ENCODE measurements at regions not wholly inside any gene's neighbourhood (a gene's known extent, or its start where the extent isn't known, plus 50 kb on each side); places are given as distances from the start of the nearest gene placed in this dataset.

DNA sequence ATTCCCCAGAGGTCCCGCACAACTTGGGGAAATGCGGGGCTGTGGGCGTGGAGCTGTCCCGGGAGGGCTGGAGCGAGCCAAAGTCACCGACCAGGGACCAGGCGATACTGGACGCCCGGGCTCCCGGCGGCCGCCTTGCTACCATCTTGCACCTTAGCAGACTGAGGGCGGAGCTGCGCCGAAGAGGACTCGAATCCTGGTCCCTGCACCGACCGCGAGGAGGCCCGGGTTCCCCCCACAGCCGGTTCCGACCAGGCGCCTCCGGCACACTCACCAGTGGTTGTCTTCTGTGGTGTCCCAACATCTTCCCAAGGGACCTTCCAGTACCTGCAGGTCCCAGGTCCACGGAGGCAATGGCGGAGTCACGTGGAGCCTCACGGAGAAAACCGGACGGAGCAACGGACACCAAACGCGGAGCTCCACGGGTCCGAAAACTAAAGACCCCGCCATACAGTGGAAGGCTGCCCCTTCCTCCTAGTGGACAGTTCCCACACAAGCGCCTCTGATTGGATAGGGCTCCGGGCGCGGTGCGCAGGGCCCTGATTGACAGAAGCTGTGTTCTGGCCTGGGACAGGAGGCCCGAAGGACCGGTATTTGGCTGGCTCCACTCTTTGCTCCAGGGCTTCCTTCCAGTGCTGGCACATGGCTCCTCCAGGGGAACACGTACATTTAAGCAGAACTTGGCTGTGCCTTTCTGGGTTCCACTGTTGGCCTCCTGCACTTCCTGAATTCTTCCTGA lies 124.6 kb upstream of the ZNF479 start:
- no peak for DNase-seq

DNA sequence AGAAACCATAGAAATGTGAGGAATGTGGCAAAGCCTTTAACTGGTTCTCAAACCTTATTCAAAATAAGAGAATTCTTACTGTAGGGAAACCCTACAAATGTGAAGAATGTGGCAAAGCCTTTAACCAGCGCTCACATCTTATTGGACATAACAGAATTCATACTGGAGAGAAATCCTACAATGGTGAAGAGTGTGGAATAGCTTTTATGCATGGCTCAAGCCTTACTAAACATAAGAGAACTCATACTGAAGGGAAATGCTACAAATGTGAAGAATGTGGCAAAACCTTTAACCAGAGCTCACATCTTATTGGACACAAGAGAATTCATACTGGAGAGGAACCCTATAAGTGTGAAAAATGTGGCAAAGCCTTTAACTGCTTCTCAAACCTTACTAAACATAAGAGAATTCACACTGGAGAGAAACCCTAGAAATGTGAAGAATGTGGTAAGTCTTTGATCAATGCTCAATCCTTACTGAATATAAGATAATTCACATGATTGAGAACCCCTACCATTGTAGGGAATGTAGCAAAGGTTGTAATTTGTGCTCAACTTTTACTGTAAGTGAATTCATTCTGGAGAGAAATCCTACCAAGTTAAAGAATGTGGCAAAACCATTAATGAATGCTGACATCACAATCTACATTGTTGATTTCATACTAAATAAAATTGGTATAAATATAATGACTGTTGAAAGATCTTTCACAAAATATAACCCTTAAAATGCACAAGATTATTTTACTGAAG lies 142.5 kb upstream of the ZNF479 start:
- no peak for DNase-seq

DNA sequence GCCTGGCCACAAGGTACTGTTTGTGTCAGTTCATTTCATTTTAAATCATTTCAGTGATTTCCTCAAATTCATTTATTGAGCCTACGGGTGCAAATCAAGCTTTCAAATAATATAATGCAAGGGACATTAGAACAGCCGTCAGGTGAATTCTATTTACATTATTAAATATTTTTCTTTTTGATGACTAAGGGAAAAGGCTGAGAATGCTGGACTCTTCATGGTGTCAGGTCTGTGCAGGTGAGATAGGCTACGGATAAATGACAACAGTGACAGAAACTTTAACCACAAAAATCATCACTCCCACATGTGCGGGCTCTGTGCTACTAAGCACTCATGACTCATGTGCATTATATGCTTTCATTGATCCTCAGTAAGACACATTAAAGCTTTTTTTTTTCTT lies 149.2 kb upstream of the ZNF716 start:
- no peak for DNase-seq

DNA sequence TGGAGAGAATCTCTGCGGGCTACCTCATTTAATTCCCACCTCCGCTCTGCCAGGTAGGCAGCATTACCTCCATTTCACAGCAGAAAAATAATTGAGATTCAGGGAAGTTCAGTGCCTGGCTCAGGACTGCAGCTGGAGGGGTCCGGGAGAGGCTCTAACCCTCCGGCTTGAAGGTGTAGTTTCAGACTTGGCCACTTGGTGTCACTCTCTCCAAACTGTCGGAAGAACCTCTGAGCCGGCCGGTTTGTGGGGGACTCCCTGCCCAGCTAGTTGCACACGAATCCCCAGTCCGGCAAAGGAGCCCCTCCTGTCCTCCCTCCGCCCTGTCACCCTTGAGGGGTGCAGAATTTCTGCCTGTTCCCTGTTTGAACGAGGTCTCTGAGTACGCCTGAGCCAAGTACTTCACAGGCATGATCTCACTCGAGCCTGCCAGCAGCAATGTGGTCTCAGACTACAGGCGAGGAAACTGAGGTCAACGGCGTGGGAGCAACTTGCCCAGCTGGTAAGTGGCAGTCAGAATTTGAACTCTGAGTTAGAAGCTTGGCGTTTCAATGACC lies 144.7 kb upstream of the ZNF716 start:
- no peak for DNase-seq

DNA sequence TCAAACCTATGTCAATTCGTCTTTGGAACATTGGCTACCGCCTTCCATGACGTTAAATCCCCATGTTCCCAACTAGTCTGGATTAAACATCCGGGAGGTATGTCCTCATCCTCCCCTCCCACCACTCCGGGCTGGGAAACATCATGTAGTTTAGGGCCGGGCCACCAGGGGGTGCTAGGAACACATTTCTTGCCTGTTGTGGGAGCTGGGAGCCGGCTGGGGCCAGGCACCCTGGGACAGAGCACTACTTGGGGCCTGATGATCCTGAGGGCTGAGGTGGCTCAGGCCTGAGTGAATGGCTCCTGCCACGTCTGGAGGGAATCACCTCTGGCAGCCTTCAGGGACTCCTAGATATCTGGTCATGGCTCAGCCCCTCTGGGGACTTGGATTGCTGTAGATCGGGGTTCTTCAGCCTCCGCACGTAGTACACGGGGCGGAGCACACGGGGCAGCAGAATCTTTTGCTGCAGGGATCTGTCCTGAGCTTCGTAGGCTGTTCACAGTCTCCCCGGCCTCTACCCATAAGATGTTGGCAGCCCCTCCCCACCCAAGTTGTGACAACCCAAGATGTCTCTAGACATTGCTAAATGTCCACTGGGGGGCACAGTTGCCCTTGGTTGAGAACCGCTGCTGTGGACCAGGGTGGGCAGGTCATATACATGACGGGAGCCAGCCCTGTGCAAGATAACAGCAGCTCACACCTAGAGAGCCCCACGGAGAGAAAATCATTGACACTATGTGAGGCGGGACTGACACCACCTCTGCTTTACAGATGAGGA lies 141.2 kb upstream of the ZNF716 start:
- peak in 1 of 2 donors; percentile 12 for DNase-seq

DNA sequence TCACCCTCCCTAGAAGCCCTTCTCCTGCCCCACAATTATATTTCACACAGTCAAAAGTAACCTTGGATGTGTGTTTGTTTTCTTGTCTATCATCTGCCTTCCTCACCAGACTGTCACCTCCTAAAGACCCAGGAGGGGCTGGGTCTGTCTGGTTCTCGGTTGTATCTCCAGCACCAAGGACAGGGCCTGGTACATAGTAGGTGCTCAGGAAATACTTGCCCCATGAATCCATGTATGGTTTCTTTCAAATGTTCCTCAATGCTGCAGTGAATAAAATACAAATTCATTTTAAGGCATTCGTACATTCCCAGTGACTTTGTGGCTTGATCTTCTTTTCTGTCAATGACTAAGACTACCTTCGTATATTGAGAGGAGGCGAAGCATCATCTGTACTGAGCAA lies 122.9 kb upstream of the ZNF716 start:
- DNase-seq = no peak

DNA sequence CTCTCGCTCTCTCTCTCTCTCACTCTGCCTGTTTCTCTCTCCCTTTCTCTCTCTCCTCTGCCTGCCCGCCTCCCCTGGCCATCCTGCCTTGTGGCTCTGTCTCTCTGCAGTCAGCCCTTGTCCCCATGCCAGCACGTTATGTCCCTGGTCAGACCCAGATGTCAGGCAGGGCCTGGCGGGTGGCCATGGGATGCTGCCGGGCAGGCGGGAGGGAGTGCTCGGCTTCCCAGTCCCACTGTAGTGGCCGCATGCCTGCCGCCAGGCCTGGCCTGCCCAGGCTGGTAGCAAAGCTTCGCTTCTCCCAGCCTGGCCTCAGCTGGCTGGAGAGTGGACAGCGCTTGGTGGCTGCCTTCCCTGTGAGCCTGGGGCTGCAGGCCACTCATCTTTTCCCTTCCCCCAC lies 121.5 kb upstream of the ZNF716 start:
- no peak for DNase-seq

DNA sequence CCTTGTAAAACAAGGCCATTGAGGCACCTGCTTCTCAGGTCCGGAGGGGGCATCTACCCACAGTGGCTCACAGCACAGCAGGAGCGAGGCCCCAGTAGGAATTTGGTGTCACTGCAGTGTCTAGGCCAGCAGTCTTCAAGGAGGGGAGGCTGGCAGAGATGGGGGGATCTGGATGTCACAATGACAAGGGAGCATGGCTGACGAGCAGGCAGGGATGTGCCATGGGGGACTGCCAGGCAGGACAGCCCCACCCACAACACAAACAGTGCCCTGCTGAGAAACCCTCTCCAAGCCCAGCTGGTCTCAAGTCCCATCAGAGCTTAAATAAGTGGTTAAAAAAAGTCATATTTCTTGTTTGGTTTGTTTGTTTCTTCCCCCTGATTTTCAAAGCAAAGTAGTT lies 121.0 kb upstream of the ZNF716 start:
- no peak for DNase-seq

DNA sequence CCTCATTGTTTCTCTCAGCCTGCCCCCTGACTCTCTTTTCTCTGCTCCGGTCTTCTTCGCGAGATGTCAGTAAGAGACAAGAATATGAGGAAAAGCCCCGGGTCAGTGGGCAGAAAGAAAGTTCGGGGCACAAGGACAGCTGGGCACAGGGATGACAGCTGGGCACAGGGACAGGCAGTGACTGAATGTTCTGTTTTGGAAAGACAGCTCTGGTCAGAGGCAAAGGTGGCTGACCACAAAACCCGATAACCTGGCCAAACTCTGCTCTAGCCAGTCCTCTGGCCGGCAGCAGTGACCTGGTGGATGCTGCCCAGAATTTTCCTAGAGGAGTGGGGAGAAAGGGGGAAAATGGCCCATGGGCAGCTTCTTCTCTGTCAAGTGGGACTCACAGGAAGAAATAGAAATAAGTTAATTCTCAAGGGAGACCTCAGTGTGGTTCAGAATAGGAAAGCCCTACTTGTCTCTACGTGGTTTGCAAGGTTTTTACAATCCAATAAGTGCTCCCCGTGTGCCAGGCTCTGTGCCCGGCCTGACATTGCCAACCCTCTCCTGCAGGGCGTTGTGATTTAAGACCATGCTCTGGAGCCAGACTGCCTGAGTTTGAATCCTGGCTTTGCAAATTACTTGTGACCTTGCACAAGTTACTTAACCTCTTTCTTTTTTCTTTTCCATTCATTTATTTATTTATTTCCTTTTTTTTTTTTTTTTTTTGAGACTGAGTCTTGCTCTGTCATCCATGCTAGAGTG lies 110.6 kb upstream of the ZNF716 start:
- no peak for DNase-seq

DNA sequence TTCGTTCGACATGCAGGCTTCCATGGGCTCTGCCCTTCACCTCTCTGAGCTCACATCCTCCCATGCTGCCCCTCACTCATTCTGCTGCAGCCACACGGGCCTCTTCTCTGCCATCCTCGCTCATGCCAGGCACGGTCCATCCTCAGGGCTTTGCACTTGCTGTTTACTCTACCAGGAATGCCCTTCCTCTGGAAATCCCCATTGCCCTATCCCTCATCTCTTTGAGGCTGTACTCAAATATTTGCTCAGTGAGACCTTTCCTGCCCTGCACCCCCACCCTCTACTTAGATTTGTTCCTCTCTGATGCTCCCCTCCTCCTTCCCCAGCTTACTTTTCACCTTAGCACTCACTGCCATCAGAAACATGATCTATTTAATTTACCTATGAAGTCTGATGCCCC lies 107.0 kb upstream of the ZNF716 start:
- no peak for DNase-seq

DNA sequence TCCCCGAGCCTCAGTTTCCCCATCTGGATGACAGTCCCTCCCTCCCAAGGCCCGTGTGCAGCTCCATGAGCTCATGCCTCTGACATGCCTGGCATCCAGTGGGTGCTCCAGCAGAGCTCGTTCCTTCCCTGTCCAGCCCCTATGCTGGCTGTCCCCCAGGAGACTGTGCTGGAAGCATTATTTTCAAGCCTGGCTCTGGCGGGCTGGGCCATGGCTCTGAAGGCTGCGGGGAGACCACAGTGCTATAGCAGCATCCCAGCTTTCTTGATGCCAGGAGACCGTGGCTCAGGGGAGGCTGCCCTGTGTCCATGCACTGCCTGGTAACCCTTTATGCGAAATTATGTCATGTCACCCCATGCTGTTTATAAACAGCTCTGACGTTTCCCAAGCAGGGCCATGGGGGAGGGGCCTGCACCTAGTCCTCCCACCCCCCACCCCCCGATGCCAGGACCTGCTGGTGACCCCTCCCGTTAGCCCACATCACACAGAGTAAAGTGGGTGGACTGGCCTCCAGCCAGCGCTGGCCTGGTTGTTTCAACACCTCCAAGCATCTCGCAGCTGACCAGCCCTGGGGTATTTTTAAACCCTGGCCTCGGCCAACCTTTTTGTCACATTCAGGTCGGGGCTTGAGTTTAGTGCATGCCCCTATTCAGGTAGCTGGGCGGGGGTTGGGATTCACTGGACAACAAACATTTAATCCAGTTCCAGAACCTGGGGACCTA lies 105.9 kb upstream of the ZNF716 start:
- DNase-seq = no peak

DNA sequence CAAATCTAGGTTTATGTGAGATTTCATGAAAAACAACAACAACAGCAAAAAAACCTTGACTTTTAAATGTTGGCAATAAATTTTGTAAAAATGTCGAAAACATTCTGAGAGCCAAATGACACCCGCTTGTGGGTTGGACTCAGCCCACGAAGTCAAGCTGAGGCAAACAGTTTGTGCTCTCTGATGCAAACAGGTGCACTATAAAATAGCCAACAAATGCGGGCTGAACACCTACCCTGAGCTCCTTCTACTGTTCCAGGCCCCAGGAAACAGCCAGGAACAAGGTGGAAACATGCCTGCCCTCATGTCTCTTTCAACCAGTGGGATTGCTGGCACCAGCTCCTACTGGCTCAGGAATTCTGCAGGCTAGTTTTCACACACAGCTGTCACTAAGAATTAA lies 105.0 kb upstream of the ZNF716 start:
- DNase-seq = no peak

DNA sequence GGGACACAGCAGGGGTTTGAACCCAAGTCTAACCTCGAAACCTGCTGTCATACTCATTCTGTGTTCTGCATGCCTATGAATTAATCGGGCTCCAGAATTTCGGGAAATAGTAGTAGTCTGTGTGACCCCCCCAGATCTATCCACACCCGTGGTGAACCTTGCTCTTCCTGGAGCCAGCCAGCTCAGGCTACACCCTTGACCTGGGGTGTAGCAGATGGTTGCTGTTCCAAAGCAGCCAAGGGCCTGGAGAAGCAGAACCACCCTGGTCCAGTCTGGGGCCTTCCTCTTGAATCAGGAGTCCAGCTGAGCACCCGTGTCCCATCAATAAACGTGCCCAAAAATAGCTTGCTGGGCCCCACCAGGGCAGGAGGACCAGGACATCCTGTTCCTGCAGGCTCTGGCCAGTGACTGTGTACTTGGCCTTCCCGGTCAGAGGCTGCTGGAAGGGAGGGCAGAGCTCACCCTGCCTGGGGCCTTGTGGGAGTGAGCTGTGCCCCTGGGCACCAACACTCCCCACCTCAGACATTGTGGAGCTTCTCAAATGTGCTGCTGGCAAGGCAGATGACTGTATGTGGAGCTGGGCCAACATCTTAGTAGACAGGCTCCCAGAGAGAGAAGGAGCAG lies 101.2 kb upstream of the ZNF716 start:
- no peak for DNase-seq

DNA sequence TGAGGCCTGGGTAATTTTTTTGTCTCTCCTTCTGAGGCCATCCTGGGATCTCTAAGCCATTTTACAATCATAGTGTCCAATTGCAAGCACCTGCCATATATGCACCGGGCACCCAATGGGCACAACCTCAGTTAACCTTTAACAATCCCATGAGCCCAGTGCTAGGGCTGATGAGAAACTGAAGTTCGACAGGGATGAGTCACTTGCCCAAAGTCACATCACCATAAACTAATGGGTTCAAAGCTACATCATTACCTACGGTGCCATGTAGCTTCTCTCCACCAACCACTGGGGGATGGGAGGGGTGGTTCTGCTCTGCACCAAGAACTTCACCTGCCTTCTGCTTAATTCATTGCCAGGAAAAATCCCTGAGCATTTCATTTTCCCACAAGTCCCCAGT lies 95.8 kb upstream of the ZNF716 start:
- no peak for DNase-seq

DNA sequence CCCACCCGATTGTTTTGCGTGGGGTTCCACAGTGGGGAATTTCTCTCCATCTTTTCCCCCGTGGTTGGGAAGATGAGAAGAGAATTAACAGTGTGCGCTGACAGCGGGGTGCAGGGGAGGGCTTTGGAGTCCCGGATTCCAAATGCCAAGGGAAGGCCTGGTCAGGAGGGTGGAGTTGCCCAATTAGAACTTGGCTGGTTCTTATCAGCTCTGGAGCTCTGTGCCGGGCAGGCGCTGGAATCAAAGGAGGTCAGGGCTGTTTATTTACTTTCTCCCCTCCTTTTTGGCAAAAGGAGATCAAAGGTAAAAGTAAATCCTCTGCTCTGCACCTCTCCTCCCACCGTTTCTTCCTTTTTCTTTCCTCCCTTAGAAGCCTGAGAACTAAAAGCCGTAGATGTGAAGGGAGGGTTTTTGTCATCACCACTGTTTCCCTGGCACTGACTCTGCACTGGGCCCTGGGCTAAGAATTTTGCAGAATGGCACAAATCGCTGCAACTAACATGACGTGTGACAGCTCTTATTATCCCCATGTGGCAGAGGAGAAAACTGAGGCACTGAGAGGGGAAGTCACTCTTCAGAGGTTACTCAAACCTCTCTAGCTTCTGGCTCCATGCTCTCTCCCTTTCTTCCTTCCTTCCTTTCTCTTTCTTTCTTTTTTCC lies 95.2 kb upstream of the ZNF716 start:
- DNase-seq = no peak

DNA sequence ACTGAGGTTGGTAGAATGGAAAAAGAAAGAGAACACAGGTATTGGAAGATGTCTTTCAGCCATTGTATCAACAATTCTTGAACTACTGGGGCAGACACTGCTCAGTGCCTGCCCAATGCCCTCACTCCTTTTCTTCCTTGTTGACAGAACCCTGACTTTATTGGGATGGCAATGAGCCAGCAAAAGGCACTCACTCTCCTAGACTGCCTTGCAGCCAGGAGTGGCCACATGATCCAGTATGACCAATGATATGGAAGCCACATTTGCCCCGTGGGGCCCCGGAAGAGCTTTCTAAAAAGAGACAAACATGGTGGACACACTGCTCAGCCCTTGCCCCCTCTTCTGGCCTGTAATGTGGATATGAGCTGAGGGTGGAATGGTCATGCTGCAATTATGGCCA lies 88.6 kb upstream of the ZNF716 start:
- DNase-seq = no peak

DNA sequence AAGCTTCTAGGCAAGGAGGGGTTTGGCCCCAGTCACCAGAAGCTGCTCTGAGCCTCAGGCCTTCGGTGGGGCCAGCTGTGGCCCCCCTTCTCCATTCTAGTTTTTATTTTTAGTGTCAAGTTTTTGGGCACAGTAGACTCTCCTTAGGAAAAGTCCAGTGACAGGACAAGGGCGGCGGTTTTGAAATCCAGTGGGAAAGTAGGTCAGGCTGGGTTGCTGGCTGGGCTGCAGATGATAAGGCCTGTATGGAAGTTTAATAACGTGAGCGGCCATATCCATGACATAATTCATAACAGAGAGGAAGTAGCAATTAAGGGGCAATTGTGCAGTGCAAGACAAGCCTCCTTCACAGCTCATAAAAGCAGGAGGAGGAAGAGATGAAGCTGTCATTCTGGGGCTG lies 87.1 kb upstream of the ZNF716 start:
- no peak for DNase-seq

DNA sequence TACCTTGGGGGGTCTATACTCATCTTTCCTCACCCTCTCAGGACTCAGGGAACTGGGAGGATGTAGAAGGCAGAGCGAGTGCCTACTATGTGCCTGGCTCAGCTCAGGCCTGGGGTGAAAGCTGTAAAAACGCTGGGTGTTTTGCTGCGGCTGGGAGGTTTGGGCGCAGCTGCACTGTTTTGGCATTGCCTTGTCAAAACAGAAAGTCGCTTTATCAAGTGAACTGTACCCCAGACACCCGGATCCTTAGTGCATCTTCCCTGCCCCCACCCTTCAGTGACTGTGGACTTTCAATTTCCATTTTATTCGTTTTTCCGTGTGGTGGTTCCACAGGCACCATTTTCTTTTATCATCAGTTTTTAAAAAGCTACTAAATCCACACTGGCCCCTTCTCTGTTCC lies 86.7 kb upstream of the ZNF716 start:
- DNase-seq = no peak

DNA sequence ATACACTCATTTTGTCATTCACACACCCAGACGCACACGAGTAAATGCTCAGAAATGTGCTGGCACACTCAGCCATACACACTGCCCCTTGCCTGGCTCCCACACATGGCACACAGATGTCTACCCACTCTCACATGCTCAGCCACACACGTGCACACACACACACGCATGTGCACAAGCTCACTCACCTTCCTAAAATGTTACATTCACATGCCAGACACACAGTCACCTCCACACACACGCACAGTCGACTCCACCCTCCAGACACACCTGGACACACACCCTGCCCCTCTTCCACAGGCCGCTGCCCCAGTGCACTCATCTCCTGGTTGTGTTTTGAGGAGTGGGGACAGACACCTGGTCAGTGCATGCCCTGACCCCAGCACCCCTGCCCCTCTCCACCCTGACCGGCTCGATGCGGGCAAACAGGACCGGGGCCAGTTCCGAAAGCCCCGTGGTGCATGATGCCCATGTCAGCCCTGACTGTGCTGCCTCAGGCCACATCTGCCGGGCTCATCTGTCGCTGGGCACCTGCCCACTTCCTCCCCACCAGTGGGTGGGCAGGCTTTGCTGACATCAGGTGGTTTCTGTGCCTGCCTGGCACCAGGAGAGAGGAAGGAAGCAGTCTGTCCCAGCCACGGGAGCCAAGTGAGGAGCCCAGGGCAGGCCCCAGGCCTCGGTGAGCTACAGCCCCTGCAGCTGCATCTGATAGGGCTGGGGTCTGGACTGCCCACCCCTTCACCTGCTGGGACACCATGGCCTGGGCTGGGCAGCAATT lies 84.9 kb upstream of the ZNF716 start:
- DNase-seq = no peak

DNA sequence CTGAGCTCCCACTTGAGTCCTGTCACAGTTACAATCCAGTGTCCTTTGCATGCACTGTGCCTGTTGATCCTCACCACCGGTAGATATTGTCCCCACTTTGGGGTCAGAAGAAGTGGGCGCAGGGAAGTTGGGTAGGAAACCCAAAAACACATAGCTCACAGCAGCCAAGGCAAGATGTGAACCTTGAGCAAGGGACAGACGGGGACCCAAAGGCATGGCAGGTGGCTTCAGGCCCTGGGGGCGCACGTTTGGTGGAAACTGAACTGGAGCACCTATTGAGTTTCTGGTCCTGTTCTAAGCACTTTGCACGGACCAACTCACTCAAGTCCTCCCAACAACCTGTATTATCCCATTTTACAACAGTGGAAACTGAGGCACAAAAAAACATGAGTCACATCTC lies 82.8 kb upstream of the ZNF716 start:
- DNase-seq = no peak
